T-cell (primary cell): ENCODE measurements at regions not wholly inside any gene's neighbourhood (a gene's known extent, or its start where the extent isn't known, plus 50 kb on each side); places are given as distances from the start of the nearest gene placed in this dataset.
"Not testable (repeated sequence)": the region's sequence is repeated elsewhere in the genome, so short reads cannot be mapped to it uniquely, and the experiment has no call there.

Experiments used
- ATAC-seq, 4 experiments: fragments of 200-7000 bp in 3 of 4; fragments of 150-1000 bp in 1 of 4; cut with Tn5 transposase; replicated peaks in 1 of 4; 1 replicate in 3 of 4; 2 replicates in 1 of 4; pipeline ENCODE4 v1.10.0; 2021; ENCODE audit warnings: moderate library complexity in 3 of 4, mild to moderate bottlenecking in 2 of 4, moderate number of reproducible peaks in 1 of 4
- CTCF ChIA-PET, 2 donors: fragments of 300-600 bp; sonication (Branson Sonifier 250); formaldehyde crosslinking; loops; one replicate each; lab custom pipeline; 2022; ENCODE audit warnings: antibody characterized with exemption in 2 of 2; lab: Charles Lee
- POLR2A ChIA-PET, 2 donors: fragments of 300-600 bp; sonication (Branson Sonifier 250); formaldehyde crosslinking; loops; one replicate each; lab custom pipeline; 2022; ENCODE audit warnings: antibody characterized with exemption in 2 of 2; lab: Charles Lee
- DNase-seq, 35 experiments: peaks; one replicate each; pipeline versions ENCODE4 v3.0.0 to v3.0.0-alpha.2; 2013 to 2023
- H3K27ac ChIP-seq: one replicate; pipeline ENCODE4 v1.5.1; 2013; ENCODE audit warnings: low read length
- H3K27me3 ChIP-seq, 2 experiments: replicated peaks in 1 of 2; 1 replicate in 1 of 2; 2 replicates in 1 of 2; pipeline versions ENCODE4 v1.6.1 to v1.7.0; 2013; ENCODE audit warnings: low read length in 1 of 2, mixed read lengths in 1 of 2; ENCODE audit not compliant: control insufficient read depth in 2 of 2, insufficient read depth in 2 of 2; ENCODE audit errors: extremely low read depth in 1 of 2
- H3K36me3 ChIP-seq, 2 donors: 1 replicate in 1 of 2; 2 replicates in 1 of 2; pipeline versions ENCODE4 v1.6.1 to v1.7.0; 2013; ENCODE audit warnings: low read length in 1 of 2; ENCODE audit not compliant: control insufficient read depth in 2 of 2, insufficient read depth in 1 of 2; ENCODE audit errors: extremely low read depth in 1 of 2
- H3K4me1 ChIP-seq, 2 experiments: 1 replicate in 1 of 2; 2 replicates in 1 of 2; pipeline versions ENCODE4 v1.6.1 to v1.7.0; 2013; ENCODE audit warnings: low read length in 2 of 2, mixed read lengths in 1 of 2; ENCODE audit not compliant: insufficient read depth in 2 of 2, control insufficient read depth in 1 of 2; ENCODE audit errors: extremely low read depth in 1 of 2
- H3K4me3 ChIP-seq, 2 donors: 1 replicate in 1 of 2; 2 replicates in 1 of 2; pipeline versions ENCODE4 v1.5.1 to v1.7.0; 2013; ENCODE audit warnings: mild to moderate bottlenecking in 2 of 2, low read length in 1 of 2, moderate library complexity in 1 of 2; ENCODE audit not compliant: control insufficient read depth in 1 of 2; ENCODE audit errors: extremely low read depth in 1 of 2
- H3K9me3 ChIP-seq: 2 replicates; pipeline ENCODE4 v1.7.0; 2013
- H3K27ac Mint-ChIP-seq, 2 donors: one replicate each; pipeline ENCODE4 v1.8.0; 2020 to 2021; ENCODE audit warnings: mild to moderate bottlenecking in 2 of 2, mixed read lengths in 2 of 2
- H3K27me3 Mint-ChIP-seq, 2 donors: one replicate each; pipeline ENCODE4 v1.8.0; 2021 to 2022; ENCODE audit warnings: mixed read lengths in 2 of 2
- H3K36me3 Mint-ChIP-seq: one replicate; pipeline ENCODE4 v1.8.0; 2021; ENCODE audit warnings: mixed read lengths
- H3K4me1 Mint-ChIP-seq, 3 donors: one replicate each; pipeline ENCODE4 v1.8.0; 2020 to 2022; ENCODE audit warnings: mixed read lengths in 3 of 3, mild to moderate bottlenecking in 1 of 3
- H3K4me3 Mint-ChIP-seq, 3 donors: one replicate each; pipeline ENCODE4 v1.8.0; 2020 to 2022; ENCODE audit warnings: mild to moderate bottlenecking in 3 of 3, mixed read lengths in 3 of 3, moderate library complexity in 3 of 3
- H3K9me3 Mint-ChIP-seq, 3 donors: one replicate each; pipeline ENCODE4 v1.8.0; 2020 to 2022; ENCODE audit warnings: mixed read lengths in 3 of 3
- WGBS: methylation state at CpG from one replicate; pipeline ENCODE4 v1.1.5; 2013; ENCODE audit warnings: missing lambda C conversion rate; ENCODE audit not compliant: insufficient coverage; 5-methylcytosine and 5-hydroxymethylcytosine counted together

DNA sequence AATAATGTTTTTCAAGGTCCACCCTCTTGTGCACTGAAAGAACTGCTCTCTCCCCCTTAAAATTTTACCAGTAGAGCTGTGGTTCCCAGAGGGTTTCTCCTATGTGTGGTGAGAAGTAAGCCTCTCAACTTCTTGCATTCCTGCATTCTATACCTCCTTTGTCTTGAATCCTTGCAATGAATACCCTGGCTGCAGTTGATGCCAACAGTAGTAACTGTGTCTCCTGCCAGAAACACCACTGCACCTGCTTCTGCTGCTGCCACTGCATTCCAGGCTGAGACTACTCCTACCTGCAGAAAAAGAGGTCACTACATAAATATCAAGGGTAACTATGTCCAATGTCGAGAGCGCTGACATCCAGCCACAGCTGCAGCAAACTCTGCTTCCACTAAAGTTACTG lies 203.7 kb downstream of the TMEM167A start:
- H3K36me3 ChIP-seq, result no peaks in the 10 kb centered on the region
- no peaks in the 10 kb centered on the region for H3K9me3 ChIP-seq

DNA sequence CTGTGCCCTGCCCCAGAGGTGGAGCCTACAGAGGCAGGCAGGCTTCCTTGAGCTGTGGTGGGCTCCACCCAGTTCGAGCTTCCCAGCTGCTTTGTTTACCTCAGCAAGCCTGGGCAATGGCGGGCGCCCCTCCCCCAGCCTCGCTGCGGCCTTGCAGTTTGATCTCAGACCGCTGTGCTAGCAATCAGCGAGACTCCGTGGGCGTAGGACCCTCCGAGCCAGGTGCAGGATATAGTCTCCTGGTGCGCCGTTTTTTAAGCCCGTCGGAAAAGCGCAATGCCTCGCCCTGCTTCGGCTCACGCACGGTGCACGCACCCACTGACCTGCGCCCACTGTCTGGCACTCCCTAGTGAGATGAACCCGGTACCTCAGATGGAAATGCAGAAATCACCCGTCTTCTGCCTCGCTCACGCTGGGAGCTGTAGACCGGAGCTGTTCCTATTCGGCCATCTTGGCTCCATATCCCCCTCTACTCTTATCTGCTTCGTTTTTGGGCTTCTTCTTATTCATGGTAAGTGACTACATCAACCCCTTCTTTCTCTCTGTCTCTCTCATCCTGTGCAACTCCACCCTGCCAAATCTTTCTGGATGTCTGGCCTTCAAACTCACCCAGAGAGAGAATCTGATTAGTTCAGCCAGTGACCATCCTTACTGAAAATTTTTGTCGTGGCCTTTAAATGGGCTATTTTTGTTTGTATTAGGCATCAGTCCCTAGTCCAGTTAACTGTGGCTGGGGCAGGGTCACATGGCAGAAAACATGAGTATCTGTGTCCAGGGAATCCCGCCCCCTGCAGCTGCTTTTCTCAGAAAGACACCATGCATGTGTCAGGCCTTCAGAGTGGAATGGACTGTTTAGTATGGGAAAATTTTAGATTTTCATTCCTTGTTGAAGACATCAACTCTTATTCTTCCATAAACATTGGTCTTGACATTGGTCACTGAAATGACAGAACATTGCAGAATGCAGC lies 204.6 kb downstream of the TMEM167A start:
- H3K27me3 ChIP-seq, H3K27me3 Mint-ChIP-seq, DNase-seq, H3K4me3 ChIP-seq, H3K4me1 ChIP-seq, CTCF ChIA-PET, H3K4me3 Mint-ChIP-seq, H3K27ac Mint-ChIP-seq, H3K27ac ChIP-seq, H3K4me1 Mint-ChIP-seq, H3K36me3 Mint-ChIP-seq, H3K36me3 ChIP-seq, H3K9me3 Mint-ChIP-seq, POLR2A ChIA-PET, ATAC-seq, H3K9me3 ChIP-seq: not testable (repeated sequence)
- WGBS, result 87% methylated on average over 11 of the region's 30 CpGs

More for the DNA sequence above, 203.7 kb downstream of the TMEM167A start:
- ATAC-seq (no peak), DNase-seq (no peak)
- Mint-ChIP-seq H3K4me1 (no peaks in the 10 kb centered on the region), H3K4me3 (no peak overlapping the region), H3K27ac (no peak overlapping the region), H3K9me3 (peaks cover 3 to 10% (median 6%) of the 10 kb centered on the region in 3 donors), H3K36me3 (no peaks in the 10 kb centered on the region), H3K27me3 (peaks cover 0 to 8% of the 10 kb centered on the region in 2 donors)
- Histone ChIP-seq H3K27me3 (no peaks in the 10 kb centered on the region), H3K27ac (no peak overlapping the region), H3K4me1 (no peaks in the 10 kb centered on the region), H3K4me3 (no peak overlapping the region)
- POLR2A ChIA-PET, result no interaction called here
- CTCF ChIA-PET, result no interaction called here
- 51% methylated on average over 2 of the region's 2 CpGs for WGBS

GRCh38 chr5:82865625-82866024 lies 211.6 kb downstream of the TMEM167A start:
- Mint-ChIP-seq H3K27ac (no peak overlapping the region), H3K4me3 (no peak overlapping the region), H3K4me1 (no peaks in the 10 kb centered on the region), H3K27me3 (no peaks in the 10 kb centered on the region), H3K9me3 (no peaks in the 10 kb centered on the region), H3K36me3 (no peaks in the 10 kb centered on the region)
- no peak for DNase-seq
- Histone ChIP-seq H3K27ac (no peak overlapping the region), H3K36me3 (no peaks in the 10 kb centered on the region), H3K27me3 (no peaks in the 10 kb centered on the region), H3K4me3 (no peak overlapping the region), H3K4me1 (no peaks in the 10 kb centered on the region), H3K9me3 (no peaks in the 10 kb centered on the region)
- ChIA-PET POLR2A (interaction anchor here in 1 of 2 donors (0.6 kb wide), 1 partner anchor 379 kb away, joined by 3 read pairs; no protein-coding TSS in a partner anchor), CTCF (no interaction called here)
- WGBS, result no CpG with 5 or more reads among the region's 3 CpGs
- no peak for ATAC-seq

GRCh38 chr5:82863266-82863665 lies 213.9 kb downstream of the TMEM167A start:
- WGBS, result no CpG with 5 or more reads among the region's 3 CpGs
- Mint-ChIP-seq H3K27me3 (no peaks in the 10 kb centered on the region), H3K36me3 (no peaks in the 10 kb centered on the region), H3K27ac (no peak overlapping the region), H3K4me1 (no peaks in the 10 kb centered on the region), H3K4me3 (no peak overlapping the region), H3K9me3 (no peaks in the 10 kb centered on the region)
- Histone ChIP-seq H3K4me3 (no peak overlapping the region), H3K9me3 (no peaks in the 10 kb centered on the region), H3K27me3 (no peaks in the 10 kb centered on the region), H3K36me3 (no peaks in the 10 kb centered on the region), H3K4me1 (no peaks in the 10 kb centered on the region), H3K27ac (no peak overlapping the region)
- no peak for DNase-seq
- POLR2A ChIA-PET, result no interaction called here
- no peak for ATAC-seq
- CTCF ChIA-PET, result no interaction called here

GRCh38 chr5:82862711-82863110 lies 214.5 kb downstream of the TMEM167A start:
- DNase-seq, result no peak
- ChIA-PET POLR2A (no interaction called here), CTCF (no interaction called here)
- no peak overlapping the region for H3K4me3 ChIP-seq
- H3K36me3 ChIP-seq, result no peaks in the 10 kb centered on the region
- H3K27me3 ChIP-seq, result no peaks in the 10 kb centered on the region
- Mint-ChIP-seq H3K4me1 (no peaks in the 10 kb centered on the region), H3K9me3 (no peaks in the 10 kb centered on the region), H3K4me3 (no peak overlapping the region), H3K36me3 (no peaks in the 10 kb centered on the region), H3K27me3 (no peaks in the 10 kb centered on the region), H3K27ac (no peak overlapping the region)
- 88% methylated on average over 3 of the region's 4 CpGs for WGBS
- H3K27ac ChIP-seq, result no peak overlapping the region
- no peaks in the 10 kb centered on the region for H3K9me3 ChIP-seq
- no peak for ATAC-seq
- no peaks in the 10 kb centered on the region for H3K4me1 ChIP-seq

DNA sequence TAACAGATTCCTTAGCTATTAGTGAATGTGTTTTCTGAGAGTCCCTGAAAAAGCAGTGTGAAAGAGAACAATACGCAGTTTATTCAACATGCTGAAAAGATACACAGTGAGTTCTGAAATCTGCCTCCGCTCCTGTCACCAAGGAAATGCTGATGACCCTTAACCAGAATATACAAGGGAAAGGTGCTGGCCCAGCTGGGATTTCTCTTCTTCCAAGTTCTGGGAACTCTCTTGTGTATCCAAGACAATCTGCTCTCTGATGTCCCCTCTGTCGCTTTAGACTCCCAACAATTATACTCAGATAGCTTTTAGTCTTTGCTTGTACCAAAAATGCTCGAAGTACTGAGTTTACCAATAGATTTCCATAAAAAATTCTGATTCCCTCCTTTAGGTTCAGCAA lies 214.9 kb downstream of the TMEM167A start:
- ChIA-PET POLR2A (no interaction called here), CTCF (no interaction called here)
- Histone ChIP-seq H3K27me3 (no peaks in the 10 kb centered on the region), H3K9me3 (no peaks in the 10 kb centered on the region), H3K36me3 (no peaks in the 10 kb centered on the region), H3K4me3 (no peak overlapping the region), H3K27ac (no peak overlapping the region), H3K4me1 (no peaks in the 10 kb centered on the region)
- WGBS, result 63% methylated on average over 2 of the region's 4 CpGs
- H3K36me3 Mint-ChIP-seq, result no peaks in the 10 kb centered on the region
- H3K4me1 Mint-ChIP-seq, result no peaks in the 10 kb centered on the region
- ATAC-seq (no peak), DNase-seq (no peak)
- H3K4me3 Mint-ChIP-seq, result no peak overlapping the region
- no peak overlapping the region for H3K27ac Mint-ChIP-seq
- no peaks in the 10 kb centered on the region for H3K9me3 Mint-ChIP-seq
- no peaks in the 10 kb centered on the region for H3K27me3 Mint-ChIP-seq
